ENCODE measurements at regions not wholly inside any gene's neighbourhood (a gene's known extent, or its start where the extent isn't known, plus 50 kb on each side); places are given as distances from the start of the nearest gene placed in this dataset.

DNA sequence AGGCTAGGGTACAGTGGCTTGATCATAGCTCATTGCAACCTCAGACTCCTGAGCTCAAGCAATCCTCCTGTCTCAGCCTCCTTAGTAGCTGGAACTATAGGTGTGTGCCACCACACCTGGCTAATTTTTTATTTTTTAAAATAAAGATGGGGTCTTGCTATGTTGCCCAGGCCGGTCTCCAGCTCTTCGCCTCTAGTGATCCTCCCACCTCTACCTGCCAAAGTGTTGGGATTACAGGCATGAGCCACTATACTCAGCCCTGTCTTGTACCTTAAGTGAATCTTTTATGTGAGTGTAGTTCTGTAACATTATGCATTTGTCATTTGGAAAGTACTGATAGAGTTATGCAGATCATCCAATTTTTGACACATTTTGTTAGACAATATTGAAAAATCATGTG lies 66.9 kb upstream of the C15orf39 start:
- no peaks in the 10 kb centered on the region for H3K9me2 ChIP-seq (replicated peaks; ENCODE audit: low read depth, low read length)
- no peaks in the 10 kb centered on the region for H3F3A ChIP-seq (ENCODE audit: low read depth)
- peaks cover 5% of the 10 kb centered on the region for H3K4me1 ChIP-seq (ENCODE audit: insufficient read depth, low read length, poor library complexity, severe bottlenecking)

DNA sequence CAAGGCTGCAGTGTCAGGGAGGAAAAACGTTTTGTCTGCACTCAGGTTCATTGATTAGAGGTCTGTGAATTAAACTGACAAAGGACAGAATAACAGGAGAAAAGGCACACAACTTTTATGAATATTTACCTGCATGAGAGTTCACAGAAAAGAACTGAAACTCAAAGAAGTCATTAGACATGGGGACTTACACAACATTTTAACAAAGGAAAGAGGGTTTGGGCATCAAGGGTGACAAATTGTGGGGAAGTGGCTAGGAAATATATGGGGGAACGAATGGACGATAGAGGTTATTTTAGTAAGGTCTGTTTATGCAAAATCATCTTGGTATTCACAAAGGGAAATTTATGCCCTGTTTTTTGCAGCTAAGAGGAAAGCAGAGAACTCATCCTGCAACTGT lies 65.6 kb upstream of the C15orf39 start:
- no peak overlapping the region for H3K4me3 ChIP-seq (ENCODE audit: low read length, poor library complexity, severe bottlenecking)
- no peaks in the 10 kb centered on the region for H3K36me3 ChIP-seq (ENCODE audit: insufficient read depth, low read length)
- no peaks in the 10 kb centered on the region for H3K9me2 ChIP-seq (replicated peaks; ENCODE audit: low read depth, low read length)
- H3K4me2 ChIP-seq (ENCODE audit: low read depth, low read length, poor library complexity, severe bottlenecking): no peak overlapping the region
- no peaks in the 10 kb centered on the region for H3K27me3 ChIP-seq (ENCODE audit: insufficient read depth, low read length, poor library complexity, severe bottlenecking)
- no peak overlapping the region for H2AFZ ChIP-seq (ENCODE audit: low read length)
- H3F3A ChIP-seq (ENCODE audit: low read depth): no peaks in the 10 kb centered on the region
- H3K9me3 ChIP-seq (ENCODE audit: insufficient read depth, low read depth, low read length): peaks cover 3% of the 10 kb centered on the region; the same call in 1 of the 2 replicates
- H3K79me2 ChIP-seq (ENCODE audit: insufficient read depth, low read length): no peaks in the 10 kb centered on the region
- no peaks in the 10 kb centered on the region for H4K20me1 ChIP-seq (ENCODE audit: insufficient read depth, low read length, poor library complexity, severe bottlenecking)
- TF ChIP-seq, protein P1, sequence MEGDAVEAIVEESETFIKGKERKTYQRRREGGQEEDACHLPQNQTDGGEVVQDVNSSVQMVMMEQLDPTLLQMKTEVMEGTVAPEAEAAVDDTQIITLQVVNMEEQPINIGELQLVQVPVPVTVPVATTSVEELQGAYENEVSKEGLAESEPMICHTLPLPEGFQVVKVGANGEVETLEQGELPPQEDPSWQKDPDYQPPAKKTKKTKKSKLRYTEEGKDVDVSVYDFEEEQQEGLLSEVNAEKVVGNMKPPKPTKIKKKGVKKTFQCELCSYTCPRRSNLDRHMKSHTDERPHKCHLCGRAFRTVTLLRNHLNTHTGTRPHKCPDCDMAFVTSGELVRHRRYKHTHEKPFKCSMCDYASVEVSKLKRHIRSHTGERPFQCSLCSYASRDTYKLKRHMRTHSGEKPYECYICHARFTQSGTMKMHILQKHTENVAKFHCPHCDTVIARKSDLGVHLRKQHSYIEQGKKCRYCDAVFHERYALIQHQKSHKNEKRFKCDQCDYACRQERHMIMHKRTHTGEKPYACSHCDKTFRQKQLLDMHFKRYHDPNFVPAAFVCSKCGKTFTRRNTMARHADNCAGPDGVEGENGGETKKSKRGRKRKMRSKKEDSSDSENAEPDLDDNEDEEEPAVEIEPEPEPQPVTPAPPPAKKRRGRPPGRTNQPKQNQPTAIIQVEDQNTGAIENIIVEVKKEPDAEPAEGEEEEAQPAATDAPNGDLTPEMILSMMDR (conservative IDR thresholded peaks at IDR 0.05; ENCODE audit: low read length): no peak
- no peak for TF ChIP-seq EZH2phosphoT487 (IDR thresholded peaks at IDR 0.05; ENCODE audit: borderline replicate concordance)
- H3K4me1 ChIP-seq (ENCODE audit: insufficient read depth, low read length, poor library complexity, severe bottlenecking): no peaks in the 10 kb centered on the region
- H3K9ac ChIP-seq (ENCODE audit: low read depth, low read length, poor library complexity, severe bottlenecking): no peak overlapping the region

More for the DNA sequence above, 66.9 kb upstream of the C15orf39 start:
- no peak for TF ChIP-seq EZH2phosphoT487 (IDR thresholded peaks at IDR 0.05; ENCODE audit: borderline replicate concordance)
- TF ChIP-seq, protein P1 (conservative IDR thresholded peaks at IDR 0.05; ENCODE audit: low read length): no peak
- Histone ChIP-seq H3K36me3 (ENCODE audit: insufficient read depth, low read length) (no peaks in the 10 kb centered on the region), H3K4me3 (ENCODE audit: low read length, poor library complexity, severe bottlenecking) (no peak overlapping the region), H3K9ac (ENCODE audit: low read depth, low read length, poor library complexity, severe bottlenecking) (no peak overlapping the region), H2AFZ (ENCODE audit: low read length) (no peak overlapping the region), H3K4me2 (ENCODE audit: low read depth, low read length, poor library complexity, severe bottlenecking) (no peak overlapping the region), H4K20me1 (ENCODE audit: insufficient read depth, low read length, poor library complexity, severe bottlenecking) (no peaks in the 10 kb centered on the region), H3K79me2 (ENCODE audit: insufficient read depth, low read length) (no peaks in the 10 kb centered on the region), H3K27me3 (ENCODE audit: insufficient read depth, low read length, poor library complexity, severe bottlenecking) (no peaks in the 10 kb centered on the region), H3K9me3 (ENCODE audit: insufficient read depth, low read depth, low read length) (no peaks in the 10 kb centered on the region)

DNA sequence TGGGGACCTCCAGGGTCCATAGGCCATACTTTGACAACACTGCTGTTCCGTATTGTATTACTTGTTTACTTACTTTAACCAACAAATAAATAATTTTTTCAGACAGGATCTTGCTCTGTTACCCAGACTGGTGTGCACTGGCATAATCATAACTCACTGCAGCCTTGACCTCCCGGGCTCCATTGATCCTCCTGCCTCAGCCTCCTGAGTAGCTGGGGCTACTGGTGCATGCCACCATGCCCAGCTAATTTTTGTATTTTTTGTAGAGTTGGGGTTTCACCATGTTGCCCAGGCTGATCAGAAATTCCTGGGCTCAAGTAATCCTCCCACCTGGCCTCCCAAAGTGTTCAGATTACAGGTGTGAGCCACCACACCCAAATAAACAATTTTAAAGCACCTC lies 64.9 kb upstream of the C15orf39 start:
- TF ChIP-seq EZH2phosphoT487 (IDR thresholded peaks at IDR 0.05; ENCODE audit: borderline replicate concordance): no peak
- TF ChIP-seq, protein P1 (conservative IDR thresholded peaks at IDR 0.05; ENCODE audit: low read length): no peak
- H3K4me2 ChIP-seq (ENCODE audit: low read depth, low read length, poor library complexity, severe bottlenecking): no peak overlapping the region
- H3K79me2 ChIP-seq (ENCODE audit: insufficient read depth, low read length): no peaks in the 10 kb centered on the region
- H3K27me3 ChIP-seq (ENCODE audit: insufficient read depth, low read length, poor library complexity, severe bottlenecking): no peaks in the 10 kb centered on the region
- H3K4me3 ChIP-seq (ENCODE audit: low read length, poor library complexity, severe bottlenecking): no peak overlapping the region
- no peaks in the 10 kb centered on the region for H3K4me1 ChIP-seq (ENCODE audit: insufficient read depth, low read length, poor library complexity, severe bottlenecking)
- no peaks in the 10 kb centered on the region for H4K20me1 ChIP-seq (ENCODE audit: insufficient read depth, low read length, poor library complexity, severe bottlenecking)
- H3K9me3 ChIP-seq (ENCODE audit: insufficient read depth, low read depth, low read length): peaks cover 4% of the 10 kb centered on the region; the same call in 1 of the 2 replicates
- H2AFZ ChIP-seq (ENCODE audit: low read length): no peak overlapping the region
- H3K9me2 ChIP-seq (replicated peaks; ENCODE audit: low read depth, low read length): no peaks in the 10 kb centered on the region
- H3F3A ChIP-seq (ENCODE audit: low read depth): no peaks in the 10 kb centered on the region
- no peaks in the 10 kb centered on the region for H3K36me3 ChIP-seq (ENCODE audit: insufficient read depth, low read length)
- no peak overlapping the region for H3K9ac ChIP-seq (ENCODE audit: low read depth, low read length, poor library complexity, severe bottlenecking)
